ENCODE measurements at regions not wholly inside any gene's neighbourhood (a gene's known extent, or its start where the extent isn't known, plus 50 kb on each side); places are given as distances from the start of the nearest gene placed in this dataset.

DNA sequence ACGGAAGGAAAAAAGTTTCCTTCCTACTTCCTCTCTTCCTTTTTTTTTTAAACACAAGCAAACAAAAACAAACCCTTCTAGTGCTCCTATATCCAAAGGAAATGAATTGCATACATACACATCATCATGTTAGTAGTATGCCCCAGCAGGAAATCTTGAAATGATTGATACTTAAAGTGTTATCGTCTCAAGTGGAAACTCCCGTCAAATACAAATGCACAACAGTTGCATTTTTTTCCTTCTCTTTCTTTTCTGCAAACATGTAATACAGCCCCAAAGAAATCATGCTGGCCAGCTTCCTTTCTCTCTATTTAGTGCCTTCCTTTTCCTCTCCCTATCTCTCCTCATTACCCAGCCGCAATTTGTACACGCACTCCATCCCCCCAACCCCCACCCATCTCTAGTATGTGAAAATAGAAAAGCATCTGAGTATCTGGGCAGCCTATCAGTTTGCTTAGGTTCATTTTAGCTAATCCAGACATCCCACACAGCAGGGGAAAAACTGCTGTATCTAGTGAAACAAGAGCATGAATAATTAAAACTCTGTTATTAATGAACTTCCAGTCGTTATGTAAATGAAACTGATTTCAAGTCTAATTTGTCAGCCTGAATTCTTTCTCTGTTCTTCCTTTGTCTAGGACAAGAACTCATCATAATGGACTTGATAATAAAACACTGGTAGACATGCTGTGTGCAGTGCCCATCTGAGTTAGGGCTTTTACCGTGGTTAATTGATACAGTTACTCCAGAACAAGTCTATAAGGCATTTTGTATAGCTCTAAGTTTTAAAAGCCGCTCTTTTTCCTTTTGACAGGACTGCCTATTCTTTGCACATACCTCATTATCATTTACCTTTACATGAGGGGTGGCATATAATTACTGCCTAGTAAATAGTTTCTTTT lies 336.5 kb upstream of the ADGRL2 start:
- TF ChIP-seq CTCF (IDR thresholded peaks at IDR 0.05), result no peak
- no peak for TF ChIP-seq POLR2A (IDR thresholded peaks at IDR 0.05)

Measured in adrenal gland (tissue), 5 donors.